AML-193 (cell line): ENCODE measurements at regions not wholly inside any gene's neighbourhood (a gene's known extent, or its start where the extent isn't known, plus 50 kb on each side); places are given as distances from the start of the nearest gene placed in this dataset.
A peak's percentile ranks its signal among the peaks of the same experiment; 100 is the strongest.

Experiments
- DNase-seq, 2 experiments: peaks; one replicate each; lab custom pipeline; 2025; lab: John Stamatoyannopoulos, UW

GRCh38 chr12:69062621-69063237 lies 129.8 kb upstream of the CPM start:
- no peak for DNase-seq

DNA sequence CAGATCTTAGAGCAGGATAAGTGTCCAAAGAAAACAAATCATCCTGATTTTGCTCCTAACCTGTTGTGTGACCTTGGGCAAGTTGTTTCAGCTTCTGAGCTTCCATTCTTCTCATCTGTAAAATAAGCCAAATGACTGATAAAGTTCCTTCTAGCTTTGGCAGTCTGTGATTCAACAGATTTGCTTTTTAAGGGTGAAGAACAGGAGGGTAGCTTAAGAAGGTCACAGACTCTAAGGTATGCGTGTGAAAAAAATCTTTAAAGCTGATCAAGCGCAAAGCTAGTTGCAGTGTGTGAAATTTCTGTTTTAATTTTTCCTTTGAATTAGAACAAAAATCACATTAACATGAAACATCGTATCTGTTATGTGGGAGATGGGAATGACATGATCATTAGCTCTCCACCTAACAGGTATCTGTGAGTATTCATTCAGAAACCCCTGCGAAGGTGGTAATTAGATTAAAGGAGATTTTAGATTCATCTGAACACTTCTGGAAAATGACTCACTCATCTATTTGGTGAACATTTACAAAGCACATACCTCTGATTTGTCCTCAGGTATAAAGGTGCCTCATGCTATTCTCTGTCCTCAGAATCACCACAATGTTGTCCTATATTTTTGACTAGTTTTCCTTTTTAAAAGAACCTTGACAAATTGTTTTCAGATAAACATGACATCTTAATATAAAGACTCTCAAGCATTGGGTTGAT lies 131.9 kb upstream of the CPM start:
- DNase-seq = no peak

- no peak for DNase-seq
Observed at GRCh38 chr12:69065775-69066174, 132.8 kb upstream of the CPM start.

GRCh38 chr12:69066492-69067373 lies 133.8 kb upstream of the CPM start:
- no peak for DNase-seq

- DNase-seq = no peak
Observed at GRCh38 chr12:69067713-69068112, 134.7 kb upstream of the CPM start.

DNA sequence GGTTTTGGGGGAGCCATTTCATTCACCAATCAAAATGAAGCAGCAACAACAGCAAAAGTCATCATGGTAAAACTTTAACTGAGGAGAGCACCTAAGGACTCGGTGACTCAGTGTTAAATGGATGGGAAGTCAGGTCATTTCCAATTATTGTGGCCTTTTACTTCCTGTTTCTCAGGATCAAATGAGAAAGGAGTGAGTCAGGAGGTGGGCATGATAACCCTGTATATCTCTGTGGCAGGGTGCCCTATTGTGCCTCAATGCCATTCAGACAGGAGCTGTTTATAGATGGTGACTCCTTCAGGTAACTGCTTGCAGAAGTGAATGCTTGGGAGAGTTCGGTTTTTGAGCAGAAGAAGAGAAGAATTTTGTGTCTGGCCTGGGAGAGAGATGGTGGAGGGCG lies 135.5 kb upstream of the CPM start:
- no peak for DNase-seq

DNA sequence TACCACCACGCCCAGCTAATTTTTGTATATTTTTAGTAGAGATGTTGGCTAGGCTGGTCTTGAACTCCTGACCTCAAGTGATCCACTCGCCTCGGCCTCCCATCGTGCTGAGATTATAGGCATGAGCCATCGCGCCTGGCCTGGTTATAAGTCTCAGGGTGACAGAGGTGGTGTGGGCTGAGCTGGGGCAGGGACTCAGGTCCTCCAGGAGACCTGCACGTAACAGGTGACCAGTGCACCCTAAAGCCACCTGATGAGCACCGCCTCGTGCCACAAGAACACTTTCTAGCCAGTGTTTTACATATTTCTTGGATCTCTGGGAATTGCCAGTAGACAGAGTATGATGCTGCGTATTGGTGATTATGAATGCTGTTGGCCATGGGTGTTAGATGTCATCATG lies 136.5 kb upstream of the CPM start:
- no peak for DNase-seq

GRCh38 chr12:69070319-69071090 lies 137.5 kb upstream of the CPM start:
- DNase-seq = peak; percentile 21 to 74

- no peak for DNase-seq
Observed at GRCh38 chr12:69071091-69071370, 138.1 kb upstream of the CPM start.

GRCh38 chr12:69073035-69073434 lies 140.1 kb upstream of the CPM start:
- DNase-seq = no peak

GRCh38 chr12:69074556-69075349 lies 141.8 kb upstream of the CPM start:
- no peak for DNase-seq

DNA sequence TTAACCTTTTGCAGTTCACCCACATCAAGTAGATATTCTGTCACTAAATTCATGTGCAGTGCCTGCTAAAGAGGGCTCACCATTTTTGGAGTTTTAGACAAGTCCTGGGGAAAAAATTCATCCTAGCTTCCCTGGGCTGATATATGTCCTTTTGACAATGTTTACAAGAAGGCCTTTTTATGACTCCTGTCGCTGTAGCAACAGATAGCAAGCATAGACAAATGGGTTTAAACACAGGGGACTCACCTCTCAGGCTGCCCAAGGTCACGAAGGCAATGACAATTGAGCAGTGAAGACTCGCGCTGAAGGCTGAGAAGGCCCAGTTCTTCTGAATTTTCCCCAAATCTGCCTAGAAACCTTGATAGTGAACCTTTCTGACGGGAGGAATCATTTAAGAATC lies 150.7 kb upstream of the CPM start:
- DNase-seq = no peak

DNA sequence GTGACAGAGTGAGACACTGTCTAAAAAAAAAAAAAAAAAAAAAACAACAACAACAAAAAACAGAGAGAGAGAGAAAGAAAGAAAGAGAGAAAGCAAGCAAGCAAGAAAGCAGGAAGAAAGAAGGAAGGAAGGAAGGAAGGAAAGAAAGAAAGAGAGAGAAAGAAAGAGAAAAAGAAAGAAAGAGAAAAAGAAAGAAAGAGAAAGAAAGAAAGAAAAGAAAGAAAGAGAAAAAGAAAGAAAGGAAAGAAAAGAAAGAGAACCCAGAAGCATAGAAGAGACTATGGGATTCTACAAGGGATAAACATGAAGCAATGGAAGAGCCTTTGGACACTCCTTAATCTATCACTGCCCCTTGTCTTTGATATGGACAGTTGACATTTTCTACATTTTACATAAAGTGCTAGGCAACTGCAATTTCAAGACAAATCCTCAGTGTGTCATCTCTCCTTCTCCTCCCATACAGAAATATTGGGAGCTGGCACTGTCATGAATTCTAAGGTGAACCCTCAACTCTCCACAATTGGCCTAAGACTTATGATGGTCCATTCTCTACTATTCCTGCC lies 151.9 kb upstream of the CPM start:
- DNase-seq = no peak

DNA sequence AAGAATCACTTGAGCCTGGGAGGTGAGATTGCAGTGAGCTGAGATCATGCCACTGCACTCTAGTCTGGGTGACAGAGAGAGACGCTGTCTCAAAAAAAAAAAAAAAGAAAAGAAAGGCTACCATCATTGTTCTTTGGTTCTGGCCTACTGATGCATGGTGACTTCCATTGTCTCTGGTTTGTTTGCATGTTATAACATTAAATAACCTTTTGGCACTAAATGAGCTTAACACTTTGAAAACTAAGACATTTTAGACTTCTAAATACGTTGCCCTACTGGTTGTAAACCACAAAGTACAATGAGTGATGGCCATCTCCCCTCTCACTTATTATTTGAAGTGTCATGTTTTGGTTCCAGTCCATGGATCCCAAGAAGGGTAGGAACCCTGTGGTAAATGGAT lies 152.9 kb upstream of the CPM start:
- DNase-seq = no peak

- DNase-seq = no peak
Observed at GRCh38 chr12:69087986-69088385, 151.4 kb upstream of the CPSF6 start.

DNA sequence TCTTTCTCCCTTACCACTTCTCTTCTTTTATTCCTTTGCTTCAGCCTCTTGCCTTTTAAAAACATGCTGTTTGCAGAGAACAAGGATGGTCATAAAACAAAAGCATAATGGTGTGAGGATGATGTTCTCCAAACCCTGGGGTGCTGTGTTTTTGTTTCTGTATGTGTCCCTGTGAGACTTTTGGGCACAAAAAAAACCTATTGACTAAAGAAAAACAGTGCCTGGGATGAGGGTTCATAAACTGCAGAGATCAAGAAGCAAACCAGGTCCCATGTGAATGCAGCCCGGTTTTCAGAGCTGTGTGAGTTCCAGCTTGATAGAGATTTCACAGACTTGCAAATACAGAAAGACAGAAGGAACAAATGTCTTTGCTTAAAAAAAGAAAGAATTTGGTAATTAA lies 148.6 kb upstream of the CPSF6 start:
- no peak for DNase-seq

DNA sequence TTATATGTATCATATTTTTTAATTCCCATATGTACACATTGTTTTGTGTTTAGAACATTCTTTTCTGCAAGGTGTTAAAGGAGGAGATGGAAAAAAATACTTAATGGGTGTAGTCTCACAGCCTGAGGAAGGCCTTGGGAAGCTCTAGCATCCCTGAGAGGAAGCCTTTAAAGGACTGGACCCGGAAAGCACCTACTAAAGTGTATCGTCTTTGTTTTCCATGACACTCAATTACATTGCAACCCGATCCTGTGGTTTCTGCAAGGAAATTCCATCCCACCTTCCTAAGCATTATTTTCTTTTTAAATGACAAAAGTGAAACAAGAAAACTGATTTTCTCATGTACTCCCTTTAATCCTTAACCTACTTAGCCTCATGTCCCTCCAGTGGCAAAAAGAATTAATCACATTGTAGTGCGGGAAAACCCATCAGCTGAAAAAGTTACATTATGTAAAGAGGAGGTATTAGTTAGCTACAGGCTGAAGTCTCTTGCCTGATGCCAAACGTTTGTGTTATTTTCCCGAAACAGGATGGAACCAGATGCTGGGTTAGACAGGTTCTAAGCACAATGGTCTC lies 147.8 kb upstream of the CPSF6 start:
- DNase-seq = no peak

GRCh38 chr12:69092137-69092536 lies 147.2 kb upstream of the CPSF6 start:
- DNase-seq = no peak

GRCh38 chr12:69094606-69095216 lies 144.7 kb upstream of the CPSF6 start:
- DNase-seq = no peak

- DNase-seq = no peak
Observed at GRCh38 chr12:69095765-69096477, 143.4 kb upstream of the CPSF6 start.
